GM12878 (cell line): ENCODE measurements at regions not wholly inside any gene's neighbourhood (a gene's known extent, or its start where the extent isn't known, plus 50 kb on each side); places are given as distances from the start of the nearest gene placed in this dataset.

Experiments used
- ATAC-seq: fragments of 200-7000 bp; cut with Tn5 transposase; 3 replicates; pipeline ENCODE4 v1.9.1; 2020; ENCODE audit warnings: mild to moderate bottlenecking, moderate library complexity
- BruUV-seq: library from RNA; stranded (reverse); fragments of 400-500 nt; replicated peaks from 2 replicates; lab custom pipeline; 2021; lab: Mats Ljungman, UMichigan
- CTCF ChIA-PET: fragments of 300-600 bp; sonication (Branson Sonifier 250); formaldehyde crosslinking; extraction: SDS; loops from one replicate; lab custom pipeline; 2021; ENCODE audit warnings: inconsistent platforms; lab: Yijun Ruan, JAX
- POLR2A ChIA-PET: fragments of 350-600 bp; formaldehyde crosslinking; extraction: SDS; loops from one replicate; lab custom pipeline; 2021; ENCODE audit warnings: inconsistent platforms; lab: Charles Lee
- RAD21 ChIA-PET: fragments of 300-600 bp; sonication (Branson Sonifier 250); formaldehyde crosslinking; loops from one replicate; lab custom pipeline; 2023; ENCODE audit warnings: antibody characterized with exemption; ENCODE audit not compliant: unreplicated experiment; lab: Charles Lee
- SMC1A ChIA-PET: fragments of 300-600 bp; sonication (Branson Sonifier 250); formaldehyde crosslinking; loops from one replicate; lab custom pipeline; 2023; ENCODE audit not compliant: unreplicated experiment, uncharacterized antibody; lab: Charles Lee
- DNase-seq: peaks from one replicate; pipeline ENCODE4 v3.0.0-alpha.2; 2011; ENCODE audit warnings: low read depth, low spot score
- FAIRE-seq: peaks from 3 replicates; lab custom pipeline; 2011; peaks lifted over from hg19 to GRCh38; lab: Jason Lieb, UNC
- H2AFZ ChIP-seq: 2 replicates; pipeline ENCODE4 v1.6.0; 2011; ENCODE audit warnings: low read depth, low read length, control low read depth; ENCODE audit not compliant: control insufficient read depth
- H3K27ac ChIP-seq: 2 replicates; pipeline ENCODE4 v1.5.1; 2011; ENCODE audit warnings: control low read depth; ENCODE audit not compliant: control insufficient read depth, insufficient read depth
- H3K27me3 ChIP-seq, 2 experiments: replicated peaks in 1 of 2; 2 replicates each; pipeline versions ENCODE4 v1.6.0 to v1.6.1; 2011; ENCODE audit warnings: low read length in 1 of 2; ENCODE audit not compliant: control insufficient read depth in 2 of 2, insufficient read depth in 2 of 2
- H3K36me3 ChIP-seq, 2 experiments: 2 replicates each; pipeline ENCODE4 v1.5.1; 2011; ENCODE audit warnings: low read length in 1 of 2; ENCODE audit not compliant: control insufficient read depth in 2 of 2, insufficient read depth in 2 of 2
- H3K4me1 ChIP-seq: 2 replicates; pipeline ENCODE4 v1.6.1; 2011; ENCODE audit warnings: mild to moderate bottlenecking, low read length, moderate library complexity, mixed read lengths; ENCODE audit not compliant: control insufficient read depth, insufficient read depth
- H3K4me2 ChIP-seq: 2 replicates; pipeline ENCODE4 v1.6.0; 2011; ENCODE audit warnings: control low read depth; ENCODE audit not compliant: control insufficient read depth, insufficient read depth
- H3K4me3 ChIP-seq: fragments of 200-600 bp; sonication (generic); 2 replicates; pipeline ENCODE4 v1.5.1; 2016
- H3K79me2 ChIP-seq: 2 replicates; pipeline ENCODE4 v1.6.0; 2011; ENCODE audit warnings: low read length; ENCODE audit not compliant: control insufficient read depth, insufficient read depth
- H3K9ac ChIP-seq: 2 replicates; pipeline ENCODE4 v1.8.0; 2011; ENCODE audit warnings: low read length, control low read depth, mixed read lengths; ENCODE audit not compliant: control insufficient read depth, insufficient read depth
- H3K9me3 ChIP-seq: replicated peaks from 3 replicates; pipeline ENCODE4 v1.5.1; 2011; ENCODE audit warnings: mild to moderate bottlenecking, low read length; ENCODE audit not compliant: control insufficient read depth, insufficient read depth
- H4K20me1 ChIP-seq: 2 replicates; pipeline ENCODE4 v1.6.0; 2011; ENCODE audit not compliant: control insufficient read depth, insufficient read depth
- E4F1 ChIP-seq: fragments of 450-650 bp; IDR thresholded peaks from 2 replicates; pipeline ENCODE4 v1.6.1; 2018; ENCODE audit warnings: borderline replicate concordance, mild to moderate bottlenecking; ENCODE audit not compliant: partially characterized antibody
- IKZF2 ChIP-seq, 2 experiments: fragments of 450-650 bp; IDR thresholded peaks; 2 replicates each; pipeline ENCODE4 v1.6.1; 2017; ENCODE audit warnings: mild to moderate bottlenecking in 2 of 2, moderate library complexity in 2 of 2
- MEF2B ChIP-seq: fragments of 450-650 bp; IDR thresholded peaks from 2 replicates; pipeline ENCODE4 v1.6.1; 2018; ENCODE audit warnings: mild to moderate bottlenecking, moderate library complexity; ENCODE audit not compliant: partially characterized antibody, poor library complexity, severe bottlenecking
- MTA3 ChIP-seq: IDR thresholded peaks from 2 replicates; pipeline ENCODE4 v1.6.1; 2012; ENCODE audit warnings: low read length, inconsistent platforms, borderline replicate concordance
- NBN ChIP-seq: fragments of 450-650 bp; IDR thresholded peaks from 2 replicates; pipeline ENCODE4 v1.6.1; 2016
- RAD21 ChIP-seq: IDR thresholded peaks from 2 replicates; pipeline ENCODE4 v1.6.1; 2011; ENCODE audit warnings: mild to moderate bottlenecking, low read depth, low read length, moderate library complexity; ENCODE audit not compliant: insufficient read depth
- SMARCA5 ChIP-seq: fragments of 450-650 bp; IDR thresholded peaks from 2 replicates; pipeline ENCODE4 v1.6.1; 2017; ENCODE audit warnings: mild to moderate bottlenecking
- SPI1 ChIP-seq: IDR thresholded peaks from 2 replicates; pipeline ENCODE4 v1.6.1; 2011; ENCODE audit warnings: low read depth, mild to moderate bottlenecking, low read length, moderate library complexity, borderline replicate concordance; ENCODE audit not compliant: insufficient read depth
- SREBF1 ChIP-seq: IDR thresholded peaks from 2 replicates; pipeline ENCODE4 v1.6.1; 2012; ENCODE audit warnings: mild to moderate bottlenecking, low read length
- SRF ChIP-seq, 2 experiments: IDR thresholded peaks; 2 replicates each; pipeline ENCODE4 v1.6.1; 2011; ENCODE audit warnings: low read depth in 2 of 2, low read length in 2 of 2, mild to moderate bottlenecking in 1 of 2, moderate library complexity in 1 of 2
- ZNF207 ChIP-seq: fragments of 450-650 bp; IDR thresholded peaks from 2 replicates; pipeline ENCODE4 v1.6.1; 2014; ENCODE audit warnings: antibody characterized with exemption, mild to moderate bottlenecking, borderline replicate concordance
- ZNF687 ChIP-seq: fragments of 450-650 bp; IDR thresholded peaks from 2 replicates; pipeline ENCODE4 v1.6.1; 2017; ENCODE audit warnings: mild to moderate bottlenecking, moderate library complexity
- WGBS: methylation state at CpG from one replicate; pipeline ENCODE4 v1.1.6; 2016; ENCODE audit warnings: low lambda C conversion rate; ENCODE audit not compliant: insufficient replicate concordance, insufficient coverage; ENCODE audit errors: missing lambda C conversion rate; 5-methylcytosine and 5-hydroxymethylcytosine counted together
- in situ Hi-C: fragments of 300-500 bp; cut with MboI; formaldehyde crosslinking; loops from 9 replicates; pipeline ENCODE4 v1.14.3; 2018; ENCODE audit warnings: mixed read lengths
- intact Hi-C: fragments of 100-400 bp; cut with micrococcal nuclease; formaldehyde crosslinking; loops from one replicate; pipeline ENCODE4 v1.14.2; 2022; ENCODE audit not compliant: unreplicated experiment
- TF ChIP-seq, protein P1 (sequence below): IDR thresholded peaks from 2 replicates; pipeline ENCODE4 v1.6.1; 2012; ENCODE audit warnings: low read depth, low read length, improper control_type of control experiment
- TF ChIP-seq, protein P2 (sequence below): fragments of 450-650 bp; formaldehyde crosslinking; IDR thresholded peaks from 2 replicates; pipeline ENCODE4 v1.5.0; 2022; ENCODE audit warnings: mild to moderate bottlenecking, missing genetic modification characterization

- no peak overlapping the region for H2AFZ ChIP-seq
- H3K79me2 ChIP-seq = no peaks in the 10 kb centered on the region
- in situ Hi-C loops = no loop called here
- no peak for ATAC-seq
- H3K27ac ChIP-seq = no peak overlapping the region
- no peak for FAIRE-seq
- 0 out of 4 replicates have a peak, but pooled peaks cover 0 to 2% of the 10 kb centered on the region in 2 experiments for H3K27me3 ChIP-seq
- H3K9me3 ChIP-seq = no peaks in the 10 kb centered on the region; the same call in 2 of the 3 replicates
- H3K4me3 ChIP-seq = no peak overlapping the region
- WGBS = 28% methylated on average over 7 of the region's 7 CpGs
- intact Hi-C loops = no loop called here
- no peak overlapping the region for H3K9ac ChIP-seq
- SMC1A ChIA-PET = interaction anchor here (1.2 kb wide), 1 partner anchor 35 kb away, joined by 3 read pairs; no protein-coding TSS in a partner anchor
- DNase-seq = no peak
- no peaks in the 10 kb centered on the region for H4K20me1 ChIP-seq
- no peaks in the 10 kb centered on the region for H3K4me1 ChIP-seq
- CTCF ChIA-PET = no interaction called here
- H3K4me2 ChIP-seq = no peak overlapping the region
- H3K36me3 ChIP-seq = no peaks in the 10 kb centered on the region
- BruUV-seq = no TSS peak
- RAD21 ChIA-PET = no interaction called here
- POLR2A ChIA-PET = no interaction called here
- TF ChIP-seq, protein P1, sequence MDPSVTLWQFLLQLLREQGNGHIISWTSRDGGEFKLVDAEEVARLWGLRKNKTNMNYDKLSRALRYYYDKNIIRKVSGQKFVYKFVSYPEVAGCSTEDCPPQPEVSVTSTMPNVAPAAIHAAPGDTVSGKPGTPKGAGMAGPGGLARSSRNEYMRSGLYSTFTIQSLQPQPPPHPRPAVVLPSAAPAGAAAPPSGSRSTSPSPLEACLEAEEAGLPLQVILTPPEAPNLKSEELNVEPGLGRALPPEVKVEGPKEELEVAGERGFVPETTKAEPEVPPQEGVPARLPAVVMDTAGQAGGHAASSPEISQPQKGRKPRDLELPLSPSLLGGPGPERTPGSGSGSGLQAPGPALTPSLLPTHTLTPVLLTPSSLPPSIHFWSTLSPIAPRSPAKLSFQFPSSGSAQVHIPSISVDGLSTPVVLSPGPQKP = no peak
- no peak for TF ChIP-seq SREBF1
- no peak for TF ChIP-seq SMARCA5
- TF ChIP-seq NBN = no peak
- TF ChIP-seq IKZF2 (IDR thresholded peaks at IDR 0.05) = no peak
- no peak for TF ChIP-seq ZNF687
- TF ChIP-seq SRF (IDR thresholded peaks at IDR 0.05; ENCODE audit: low read depth in 2 of 2, low read length in 2 of 2) = no peak
- no peak for TF ChIP-seq RAD21
- no peak for TF ChIP-seq E4F1
- no peak for TF ChIP-seq MTA3
- TF ChIP-seq SPI1 = no peak
- TF ChIP-seq, protein P2, sequence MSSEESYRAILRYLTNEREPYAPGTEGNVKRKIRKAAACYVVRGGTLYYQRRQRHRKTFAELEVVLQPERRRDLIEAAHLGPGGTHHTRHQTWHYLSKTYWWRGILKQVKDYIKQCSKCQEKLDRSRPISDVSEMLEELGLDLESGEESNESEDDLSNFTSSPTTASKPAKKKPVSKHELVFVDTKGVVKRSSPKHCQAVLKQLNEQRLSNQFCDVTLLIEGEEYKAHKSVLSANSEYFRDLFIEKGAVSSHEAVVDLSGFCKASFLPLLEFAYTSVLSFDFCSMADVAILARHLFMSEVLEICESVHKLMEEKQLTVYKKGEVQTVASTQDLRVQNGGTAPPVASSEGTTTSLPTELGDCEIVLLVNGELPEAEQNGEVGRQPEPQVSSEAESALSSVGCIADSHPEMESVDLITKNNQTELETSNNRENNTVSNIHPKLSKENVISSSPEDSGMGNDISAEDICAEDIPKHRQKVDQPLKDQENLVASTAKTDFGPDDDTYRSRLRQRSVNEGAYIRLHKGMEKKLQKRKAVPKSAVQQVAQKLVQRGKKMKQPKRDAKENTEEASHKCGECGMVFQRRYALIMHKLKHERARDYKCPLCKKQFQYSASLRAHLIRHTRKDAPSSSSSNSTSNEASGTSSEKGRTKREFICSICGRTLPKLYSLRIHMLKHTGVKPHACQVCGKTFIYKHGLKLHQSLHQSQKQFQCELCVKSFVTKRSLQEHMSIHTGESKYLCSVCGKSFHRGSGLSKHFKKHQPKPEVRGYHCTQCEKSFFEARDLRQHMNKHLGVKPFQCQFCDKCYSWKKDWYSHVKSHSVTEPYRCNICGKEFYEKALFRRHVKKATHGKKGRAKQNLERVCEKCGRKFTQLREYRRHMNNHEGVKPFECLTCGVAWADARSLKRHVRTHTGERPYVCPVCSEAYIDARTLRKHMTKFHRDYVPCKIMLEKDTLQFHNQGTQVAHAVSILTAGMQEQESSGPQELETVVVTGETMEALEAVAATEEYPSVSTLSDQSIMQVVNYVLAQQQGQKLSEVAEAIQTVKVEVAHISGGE (CRISPR knock-in tag) = no peak
- TF ChIP-seq ZNF207 = no peak
- TF ChIP-seq MEF2B = no peak
These were observed 294.7 kb downstream of the SIPA1L2 start for GRCh38 chr1:232335261-232335660.
